Spleen (tissue), 7 donors: ENCODE measurements at regions not wholly inside any gene's neighbourhood (a gene's known extent, or its start where the extent isn't known, plus 50 kb on each side); places are given as distances from the start of the nearest gene placed in this dataset.

ENCODE experiments used
- POLR2AphosphoS5 ChIP-seq, 3 donors: sonication (generic); formaldehyde crosslinking; IDR thresholded peaks; one replicate each; pipeline ENCODE4 v1.5.1; 2017; ENCODE audit warnings: antibody characterized with exemption in 3 of 3
- TF ChIP-seq, protein P1 (sequence below), 11 experiments: fragments of 200-600 bp in 7 of 11; fragments of 450-650 bp in 4 of 11; sonication (generic) in 4 of 11; IDR thresholded peaks in 8 of 11; conservative IDR thresholded peaks in 3 of 11; 1 replicate in 7 of 11; 2 replicates in 4 of 11; pipeline versions ENCODE4 v1.4.0 to v1.8.0; 2016 to 2021; ENCODE audit warnings: antibody characterized with exemption in 11 of 11, inconsistent platforms in 4 of 11, mild to moderate bottlenecking in 1 of 11
- donor health status: DM: no; HTN: no; CAD: no; lungs with moderate emphysema.
- donor health status: DM: no; HTN: no; CAD: no.
- donor health status: DM: no; HTN: no; CAD: no.

- no peak for TF ChIP-seq POLR2AphosphoS5 (IDR thresholded peaks at IDR 0.05)
- TF ChIP-seq, protein P1, sequence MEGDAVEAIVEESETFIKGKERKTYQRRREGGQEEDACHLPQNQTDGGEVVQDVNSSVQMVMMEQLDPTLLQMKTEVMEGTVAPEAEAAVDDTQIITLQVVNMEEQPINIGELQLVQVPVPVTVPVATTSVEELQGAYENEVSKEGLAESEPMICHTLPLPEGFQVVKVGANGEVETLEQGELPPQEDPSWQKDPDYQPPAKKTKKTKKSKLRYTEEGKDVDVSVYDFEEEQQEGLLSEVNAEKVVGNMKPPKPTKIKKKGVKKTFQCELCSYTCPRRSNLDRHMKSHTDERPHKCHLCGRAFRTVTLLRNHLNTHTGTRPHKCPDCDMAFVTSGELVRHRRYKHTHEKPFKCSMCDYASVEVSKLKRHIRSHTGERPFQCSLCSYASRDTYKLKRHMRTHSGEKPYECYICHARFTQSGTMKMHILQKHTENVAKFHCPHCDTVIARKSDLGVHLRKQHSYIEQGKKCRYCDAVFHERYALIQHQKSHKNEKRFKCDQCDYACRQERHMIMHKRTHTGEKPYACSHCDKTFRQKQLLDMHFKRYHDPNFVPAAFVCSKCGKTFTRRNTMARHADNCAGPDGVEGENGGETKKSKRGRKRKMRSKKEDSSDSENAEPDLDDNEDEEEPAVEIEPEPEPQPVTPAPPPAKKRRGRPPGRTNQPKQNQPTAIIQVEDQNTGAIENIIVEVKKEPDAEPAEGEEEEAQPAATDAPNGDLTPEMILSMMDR (IDR thresholded peaks at IDR 0.05 in 8 of 11, conservative IDR thresholded peaks at IDR 0.05 in 3 of 11): no peak
These were observed 95.5 kb upstream of the TARDBP start for GRCh38 chr1:10916991-10917390.
